MM.1S (cell line): ENCODE measurements at regions not wholly inside any gene's neighbourhood (a gene's known extent, or its start where the extent isn't known, plus 50 kb on each side); places are given as distances from the start of the nearest gene placed in this dataset.

Experiments
- DNase-seq: peaks from one replicate; pipeline ENCODE4 v3.0.0-alpha.2; 2015
- H2AFZ ChIP-seq: fragments of 300-600 bp; sonication (generic); 2 replicates; pipeline ENCODE4 v1.6.0; 2016; ENCODE audit warnings: antibody characterized with exemption, low read length
- H3F3A ChIP-seq: fragments of 300-600 bp; sonication (generic); 2 replicates; pipeline ENCODE4 v1.6.1; 2016; ENCODE audit warnings: mild to moderate bottlenecking, antibody characterized with exemption, low read length, moderate library complexity, mixed read lengths; ENCODE audit not compliant: insufficient read depth
- H3K27ac ChIP-seq: fragments of 300-600 bp; sonication (generic); 2 replicates; pipeline ENCODE4 v1.5.1; 2016; ENCODE audit warnings: mild to moderate bottlenecking, low read length
- H3K27me3 ChIP-seq: fragments of 300-600 bp; sonication (generic); replicated peaks from 2 replicates; pipeline ENCODE4 v1.6.0; 2016; ENCODE audit warnings: low read length; ENCODE audit not compliant: insufficient read depth
- H3K36me3 ChIP-seq: fragments of 300-600 bp; sonication (generic); replicated peaks from 2 replicates; pipeline ENCODE4 v1.6.1; 2016; ENCODE audit warnings: mild to moderate bottlenecking, low read length, mixed read lengths; ENCODE audit not compliant: insufficient read depth
- H3K4me1 ChIP-seq: fragments of 300-600 bp; sonication (generic); 2 replicates; pipeline ENCODE4 v1.6.1; 2016; ENCODE audit warnings: low read length, mixed read lengths
- H3K4me2 ChIP-seq: fragments of 300-600 bp; sonication (generic); 2 replicates; pipeline ENCODE4 v1.6.0; 2016; ENCODE audit warnings: low read depth, low read length
- H3K4me3 ChIP-seq: fragments of 300-600 bp; sonication (generic); 2 replicates; pipeline ENCODE4 v1.5.1; 2016; ENCODE audit warnings: low read length, mixed read lengths
- H3K79me2 ChIP-seq: fragments of 300-600 bp; sonication (generic); 2 replicates; pipeline ENCODE4 v1.6.1; 2016; ENCODE audit warnings: mixed run types, low read length, mixed read lengths
- H3K9ac ChIP-seq: fragments of 300-600 bp; sonication (generic); 2 replicates; pipeline ENCODE4 v1.6.1; 2016; ENCODE audit warnings: low read length, mixed read lengths
- H3K9me2 ChIP-seq: fragments of 300-600 bp; sonication (generic); replicated peaks from 2 replicates; pipeline ENCODE4 v1.6.1; 2016; ENCODE audit warnings: mild to moderate bottlenecking, low read length, mixed read lengths; ENCODE audit not compliant: insufficient read depth
- H3K9me3 ChIP-seq: fragments of 300-600 bp; sonication (generic); replicated peaks from 2 replicates; pipeline ENCODE4 v1.6.1; 2016; ENCODE audit warnings: mild to moderate bottlenecking, low read length, mixed read lengths; ENCODE audit not compliant: insufficient read depth
- H4K20me1 ChIP-seq: fragments of 300-600 bp; sonication (generic); 2 replicates; pipeline ENCODE4 v1.6.1; 2016; ENCODE audit warnings: mild to moderate bottlenecking, low read length, moderate library complexity, mixed read lengths; ENCODE audit not compliant: insufficient read depth
- CTCF ChIP-seq: fragments of 300-600 bp; sonication (generic); IDR thresholded peaks from 2 replicates; pipeline ENCODE4 v1.5.1; 2016; ENCODE audit warnings: antibody characterized with exemption, low read length, mixed read lengths
- EZH2 ChIP-seq: fragments of 300-600 bp; sonication (generic); optimal IDR thresholded peaks from 2 replicates; pipeline ENCODE3; 2017; ENCODE audit warnings: low read depth, mild to moderate bottlenecking, antibody characterized with exemption, low read length, mixed read lengths
- EZH2phosphoT487 ChIP-seq: fragments of 300-600 bp; sonication (generic); IDR thresholded peaks from 2 replicates; pipeline ENCODE4 v1.6.1; 2018; ENCODE audit warnings: antibody characterized with exemption, low read length

GRCh38 chr1:55447488-55447887 is 232.3 kb upstream of the USP24 start:
- Histone ChIP-seq H3K9me2 (no peaks in the 10 kb centered on the region), H3K4me1 (no peaks in the 10 kb centered on the region), H2AFZ (no peak overlapping the region), H3K79me2 (no peaks in the 10 kb centered on the region), H4K20me1 (no peaks in the 10 kb centered on the region), H3K27me3 (no peaks in the 10 kb centered on the region), H3K9ac (no peak overlapping the region), H3K4me2 (no peak overlapping the region), H3F3A (no peaks in the 10 kb centered on the region), H3K9me3 (no peaks in the 10 kb centered on the region), H3K4me3 (no peak overlapping the region), H3K36me3 (no peaks in the 10 kb centered on the region), H3K27ac (no peak overlapping the region)
- no peak for DNase-seq
- no peak for TF ChIP-seq EZH2
- TF ChIP-seq EZH2phosphoT487, result no peak
- no peak for TF ChIP-seq CTCF

- no peaks in the 10 kb centered on the region for H3K4me1 ChIP-seq
- H2AFZ ChIP-seq, result no peak overlapping the region
- H4K20me1 ChIP-seq, result no peaks in the 10 kb centered on the region
- no peaks in the 10 kb centered on the region for H3F3A ChIP-seq
- H3K9me3 ChIP-seq, result no peaks in the 10 kb centered on the region
- no peaks in the 10 kb centered on the region for H3K9me2 ChIP-seq
- no peaks in the 10 kb centered on the region for H3K79me2 ChIP-seq
- TF ChIP-seq CTCF (no peak), EZH2 (no peak), EZH2phosphoT487 (no peak)
- H3K4me3 ChIP-seq, result no peak overlapping the region
- H3K36me3 ChIP-seq, result no peaks in the 10 kb centered on the region
- no peak overlapping the region for H3K9ac ChIP-seq
- H3K4me2 ChIP-seq, result no peak overlapping the region
- no peak for DNase-seq
- H3K27ac ChIP-seq, result no peak overlapping the region
- no peaks in the 10 kb centered on the region for H3K27me3 ChIP-seq
Observed at GRCh38 chr1:55446351-55446750, 231.2 kb upstream of the USP24 start.

- Histone ChIP-seq H3K36me3 (no peaks in the 10 kb centered on the region), H2AFZ (no peak overlapping the region), H3K79me2 (no peaks in the 10 kb centered on the region), H3K9ac (no peak overlapping the region), H3K9me2 (no peaks in the 10 kb centered on the region), H3K4me2 (no peak overlapping the region), H3K27me3 (no peaks in the 10 kb centered on the region), H4K20me1 (no peaks in the 10 kb centered on the region), H3K4me3 (no peak overlapping the region), H3K4me1 (no peaks in the 10 kb centered on the region), H3K27ac (no peak overlapping the region), H3F3A (no peaks in the 10 kb centered on the region), H3K9me3 (no peaks in the 10 kb centered on the region)
- TF ChIP-seq CTCF (no peak), EZH2phosphoT487 (no peak), EZH2 (no peak)
- no peak for DNase-seq
Observed at GRCh38 chr1:55445416-55445815, 230.3 kb upstream of the USP24 start.

GRCh38 chr1:55444667-55445066 is 229.5 kb upstream of the USP24 start:
- TF ChIP-seq EZH2phosphoT487, result no peak
- TF ChIP-seq EZH2, result no peak
- no peak for TF ChIP-seq CTCF
- Histone ChIP-seq H2AFZ (no peak overlapping the region), H4K20me1 (no peaks in the 10 kb centered on the region), H3K9me2 (no peaks in the 10 kb centered on the region), H3F3A (no peaks in the 10 kb centered on the region), H3K4me1 (no peaks in the 10 kb centered on the region), H3K4me3 (no peak overlapping the region), H3K27me3 (no peaks in the 10 kb centered on the region), H3K79me2 (no peaks in the 10 kb centered on the region), H3K4me2 (no peak overlapping the region), H3K36me3 (no peaks in the 10 kb centered on the region), H3K9me3 (no peaks in the 10 kb centered on the region), H3K9ac (no peak overlapping the region), H3K27ac (no peak overlapping the region)
- DNase-seq, result no peak
